ENCODE measurements at regions not wholly inside any gene's neighbourhood (a gene's known extent, or its start where the extent isn't known, plus 50 kb on each side); places are given as distances from the start of the nearest gene placed in this dataset.
A peak's percentile ranks its signal among the peaks of the same experiment; 100 is the strongest.

DNA sequence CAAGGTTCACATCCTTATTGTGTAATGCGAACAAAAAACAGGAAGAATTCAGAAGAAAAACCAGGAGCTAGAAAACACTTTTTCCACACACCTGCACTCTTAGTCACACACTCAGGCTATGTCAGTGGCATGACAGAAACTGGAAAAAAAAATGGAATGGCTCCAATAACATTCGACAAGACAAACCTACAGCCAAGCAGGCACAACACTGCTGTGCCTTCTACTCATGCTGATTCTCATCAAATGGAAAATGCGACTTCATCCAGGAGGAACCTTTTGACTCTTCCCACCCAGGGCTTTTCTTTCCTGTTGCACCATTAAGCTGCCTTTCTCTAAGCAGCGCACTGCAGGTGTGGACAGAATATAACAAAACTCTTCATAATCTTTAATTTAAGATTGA is 163.2 kb upstream of the BTBD3 start:
- no peaks in the 10 kb centered on the region for H3K36me3 ChIP-seq
- no peak overlapping the region for H3K4me3 ChIP-seq
- DNase-seq = no peak
- H3K4me1 ChIP-seq = no peaks in the 10 kb centered on the region
- H3K27ac ChIP-seq = no peak overlapping the region
- TF ChIP-seq POLR2A (IDR thresholded peaks at IDR 0.05) = no peak
- TF ChIP-seq CTCF (IDR thresholded peaks at IDR 0.05) = no peak
- no peaks in the 10 kb centered on the region for H3K27me3 ChIP-seq
- intact Hi-C loops (cut with DNase I; ENCODE audit: low total_unique reads) = no loop called here
- H3K9me3 ChIP-seq = no peaks in the 10 kb centered on the region

DNA sequence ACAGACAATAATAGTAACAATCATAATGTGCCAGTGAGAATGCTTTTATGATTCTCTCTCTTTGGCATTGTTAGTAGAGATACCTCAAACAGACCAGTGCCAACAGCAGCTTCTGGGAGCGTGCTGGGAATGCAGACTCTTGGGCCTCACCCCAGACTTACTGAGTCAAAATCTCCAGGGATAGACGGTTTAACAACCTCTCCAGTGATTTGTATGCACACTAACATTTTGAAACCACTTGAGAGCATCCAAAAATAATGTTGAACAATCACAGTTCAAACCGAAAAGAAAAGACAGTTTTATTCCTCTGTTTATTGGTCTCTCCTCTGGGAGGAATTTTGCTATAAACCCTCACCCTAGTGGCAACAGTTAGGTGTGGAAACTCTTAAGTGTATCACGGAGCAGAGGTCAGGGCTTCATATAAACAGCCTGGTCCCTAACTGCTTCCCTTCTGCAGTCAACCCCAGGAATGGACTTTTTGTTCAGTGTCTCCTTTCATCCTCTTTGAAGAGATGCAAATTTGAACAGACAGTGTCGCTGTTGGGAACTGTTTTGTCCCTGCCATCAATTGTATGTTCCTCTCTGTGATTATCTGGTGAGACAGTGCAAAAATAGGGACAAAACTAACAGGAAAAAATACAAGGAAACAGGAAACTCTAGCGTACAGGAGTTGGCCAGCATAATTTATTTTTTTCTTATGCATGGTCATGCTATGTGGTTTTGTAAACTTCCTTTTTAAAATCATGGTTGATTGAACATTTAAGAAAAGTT is 162.4 kb upstream of the BTBD3 start:
- TF ChIP-seq POLR2A (IDR thresholded peaks at IDR 0.05) (no peak), CTCF (IDR thresholded peaks at IDR 0.05) (no peak)
- DNase-seq = peak in 1 of 2 donors; percentile 15
- Histone ChIP-seq H3K4me3 (no peak overlapping the region), H3K36me3 (no peaks in the 10 kb centered on the region), H3K27ac (no peak overlapping the region), H3K9me3 (no peaks in the 10 kb centered on the region), H3K4me1 (no peaks in the 10 kb centered on the region), H3K27me3 (no peaks in the 10 kb centered on the region)
- intact Hi-C loops (cut with DNase I; ENCODE audit: low total_unique reads) = no loop called here

- Histone ChIP-seq H3K9me3 (no peaks in the 10 kb centered on the region), H3K4me3 (no peak overlapping the region), H3K4me1 (no peaks in the 10 kb centered on the region), H3K36me3 (no peaks in the 10 kb centered on the region), H3K27ac (no peak overlapping the region), H3K27me3 (no peaks in the 10 kb centered on the region)
- no peak for DNase-seq
- intact Hi-C loops (cut with DNase I; ENCODE audit: low total_unique reads) = no loop called here
- TF ChIP-seq POLR2A (IDR thresholded peaks at IDR 0.05) (no peak), CTCF (IDR thresholded peaks at IDR 0.05) (no peak)
These were observed 156.2 kb upstream of the BTBD3 start for GRCh38 chr20:11761497-11761896.

DNA sequence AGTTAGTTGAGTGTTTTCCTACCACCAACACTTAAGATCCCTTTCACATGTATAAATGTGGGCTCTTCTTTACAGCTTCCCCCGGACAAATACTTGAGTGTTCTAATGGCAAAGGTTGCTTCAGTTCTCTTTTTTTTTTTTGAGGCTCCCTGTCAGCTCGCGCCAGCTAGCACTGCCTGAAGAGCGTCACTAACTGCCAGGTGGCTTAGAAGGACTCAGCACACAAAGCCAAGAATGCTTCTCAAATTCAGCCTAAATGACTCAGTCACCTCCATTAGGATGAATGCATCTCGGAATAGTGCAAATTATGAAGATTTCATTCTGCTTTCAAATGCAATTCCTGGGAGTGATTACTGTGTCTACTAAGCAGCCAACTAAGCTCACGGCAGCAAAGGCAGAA is 150.7 kb upstream of the BTBD3 start:
- no peak overlapping the region for H3K4me3 ChIP-seq
- no peaks in the 10 kb centered on the region for H3K4me1 ChIP-seq
- DNase-seq = no peak
- intact Hi-C loops (cut with DNase I; ENCODE audit: low total_unique reads) = no loop called here
- H3K36me3 ChIP-seq = no peaks in the 10 kb centered on the region
- no peak overlapping the region for H3K27ac ChIP-seq
- H3K27me3 ChIP-seq = no peaks in the 10 kb centered on the region
- no peak for TF ChIP-seq CTCF (IDR thresholded peaks at IDR 0.05)
- TF ChIP-seq POLR2A (IDR thresholded peaks at IDR 0.05) = no peak
- no peaks in the 10 kb centered on the region for H3K9me3 ChIP-seq

DNA sequence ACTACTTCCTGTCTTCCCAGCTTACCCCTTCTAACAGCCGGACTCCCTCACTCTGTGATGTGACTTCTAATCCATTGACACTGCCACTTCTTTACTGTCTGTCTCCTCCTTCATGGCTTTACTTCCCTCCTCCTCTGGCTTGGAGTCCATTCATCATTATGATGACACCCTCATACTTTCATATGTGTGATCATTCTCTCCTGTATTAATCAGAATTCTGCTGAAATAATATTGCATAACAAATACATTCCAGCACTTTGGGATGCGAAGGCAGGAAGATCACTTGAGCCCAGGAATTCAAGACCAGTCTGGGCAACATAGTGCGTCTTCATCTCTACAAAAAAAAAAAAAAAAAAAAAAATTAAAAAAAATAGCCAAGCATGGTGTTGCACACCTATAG is 147.9 kb upstream of the BTBD3 start:
- TF ChIP-seq POLR2A (IDR thresholded peaks at IDR 0.05) = no peak
- no peak for TF ChIP-seq CTCF (IDR thresholded peaks at IDR 0.05)
- no peaks in the 10 kb centered on the region for H3K36me3 ChIP-seq
- intact Hi-C loops (cut with DNase I; ENCODE audit: low total_unique reads) = no loop called here
- H3K9me3 ChIP-seq = no peaks in the 10 kb centered on the region
- H3K27ac ChIP-seq = no peak overlapping the region
- no peak overlapping the region for H3K4me3 ChIP-seq
- no peak for DNase-seq
- no peaks in the 10 kb centered on the region for H3K27me3 ChIP-seq
- no peaks in the 10 kb centered on the region for H3K4me1 ChIP-seq

Measured in uterus (tissue), 3 donors.